H9 (cell line): ENCODE measurements at regions not wholly inside any gene's neighbourhood (a gene's known extent, or its start where the extent isn't known, plus 50 kb on each side); places are given as distances from the start of the nearest gene placed in this dataset.

Experiments
- DNase-seq: peaks from one replicate; pipeline ENCODE4 v3.0.0-alpha.2; 2017
- H2AFZ ChIP-seq: one replicate; pipeline ENCODE4 v1.6.1; 2013; ENCODE audit warnings: mild to moderate bottlenecking, low read length, control low read depth, moderate library complexity
- H2AK5ac ChIP-seq: 2 replicates; pipeline ENCODE4 v1.6.1; 2013; ENCODE audit warnings: low read length, control low read depth, mixed read lengths; ENCODE audit not compliant: insufficient read length
- H2BK120ac ChIP-seq: one replicate; pipeline ENCODE4 v1.6.1; 2013; ENCODE audit warnings: low read depth, mild to moderate bottlenecking, low read length, control low read depth, inconsistent platforms; ENCODE audit not compliant: poor library complexity, severe bottlenecking
- H2BK12ac ChIP-seq: 2 replicates; pipeline ENCODE4 v1.6.1; 2013; ENCODE audit warnings: low read length, control low read depth, mixed read lengths, low read depth; ENCODE audit not compliant: insufficient read length
- H2BK15ac ChIP-seq: 2 replicates; pipeline ENCODE4 v1.6.1; 2013; ENCODE audit warnings: low read depth, low read length, control low read depth
- H2BK20ac ChIP-seq: one replicate; pipeline ENCODE4 v1.6.1; 2013; ENCODE audit warnings: low read depth, mild to moderate bottlenecking, low read length, control low read depth, inconsistent platforms; ENCODE audit not compliant: poor library complexity, severe bottlenecking
- H2BK5ac ChIP-seq: 2 replicates; pipeline ENCODE4 v1.6.1; 2013; ENCODE audit warnings: low read length, control low read depth, mixed read lengths; ENCODE audit not compliant: insufficient read length
- H3K14ac ChIP-seq: 2 replicates; pipeline ENCODE4 v1.6.1; 2013; ENCODE audit warnings: low read length, control low read depth; ENCODE audit not compliant: insufficient read depth
- H3K18ac ChIP-seq: 2 replicates; pipeline ENCODE4 v1.6.1; 2013; ENCODE audit warnings: low read depth, mild to moderate bottlenecking, mixed read lengths, low read length, control low read depth; ENCODE audit not compliant: insufficient read length
- H3K23ac ChIP-seq: 2 replicates; pipeline ENCODE4 v1.6.1; 2013; ENCODE audit warnings: low read length, control low read depth, mixed read lengths, low read depth; ENCODE audit not compliant: insufficient read length
- H3K23me2 ChIP-seq: 2 replicates; pipeline ENCODE4 v1.6.1; 2013; ENCODE audit warnings: low read depth, mild to moderate bottlenecking, mixed read lengths, low read length, control low read depth; ENCODE audit not compliant: insufficient read length, poor library complexity, severe bottlenecking
- H3K27ac ChIP-seq: 2 replicates; pipeline ENCODE4 v1.5.1; 2013; ENCODE audit warnings: low read length, control low read depth, mixed read lengths, low read depth; ENCODE audit not compliant: insufficient read length
- H3K27me3 ChIP-seq: 2 replicates; pipeline ENCODE4 v1.6.1; 2013; ENCODE audit warnings: low read length, control low read depth, inconsistent platforms; ENCODE audit not compliant: insufficient read depth
- H3K4ac ChIP-seq: 2 replicates; pipeline ENCODE4 v1.6.1; 2013; ENCODE audit warnings: low read depth, mild to moderate bottlenecking, control low read depth, inconsistent platforms, low read length, moderate library complexity
- H3K4me1 ChIP-seq: 2 replicates; pipeline ENCODE4 v1.6.1; 2013; ENCODE audit warnings: low read length, control low read depth, inconsistent platforms; ENCODE audit not compliant: insufficient read depth
- H3K4me2 ChIP-seq: 2 replicates; pipeline ENCODE4 v1.6.1; 2013; ENCODE audit warnings: low read length, control low read depth, mixed read lengths; ENCODE audit not compliant: insufficient read length, insufficient read depth
- H3K56ac ChIP-seq: 2 replicates; pipeline ENCODE4 v1.6.1; 2013; ENCODE audit warnings: low read depth, mild to moderate bottlenecking, mixed read lengths, low read length, control low read depth; ENCODE audit not compliant: insufficient read length
- H3K79me1 ChIP-seq: 2 replicates; pipeline ENCODE4 v1.6.1; 2013; ENCODE audit warnings: low read depth, mild to moderate bottlenecking, moderate library complexity, low read length, control low read depth, inconsistent platforms; ENCODE audit not compliant: insufficient read depth, poor library complexity, severe bottlenecking
- H3K79me2 ChIP-seq: 2 replicates; pipeline ENCODE4 v1.6.1; 2013; ENCODE audit warnings: low read length, control low read depth, inconsistent platforms; ENCODE audit not compliant: insufficient read depth
- H3K9ac ChIP-seq: 2 replicates; pipeline ENCODE4 v1.6.1; 2013; ENCODE audit warnings: low read length, control low read depth, mixed read lengths; ENCODE audit not compliant: insufficient read length; ENCODE audit errors: extremely low read depth
- H3K9me3 ChIP-seq: one replicate; pipeline ENCODE4 v1.6.1; 2013; ENCODE audit warnings: low read depth, low read length, inconsistent platforms; ENCODE audit not compliant: control insufficient read depth
- H3T11ph ChIP-seq: one replicate; pipeline ENCODE4 v1.6.1; 2013; ENCODE audit warnings: mild to moderate bottlenecking, low read length, control low read depth, inconsistent platforms
- H4K20me1 ChIP-seq: one replicate; pipeline ENCODE4 v1.6.1; 2013; ENCODE audit not compliant: control insufficient read depth, insufficient read length, insufficient read depth
- H4K5ac ChIP-seq: 2 replicates; pipeline ENCODE4 v1.6.1; 2013; ENCODE audit warnings: low read depth, mild to moderate bottlenecking, mixed read lengths, low read length, control low read depth; ENCODE audit not compliant: insufficient read length
- H4K8ac ChIP-seq: replicated peaks from 2 replicates; pipeline ENCODE4 v1.6.1; 2013; ENCODE audit warnings: low read length, control low read depth, mixed read lengths, low read depth; ENCODE audit not compliant: insufficient read length
- H4K91ac ChIP-seq: 2 replicates; pipeline ENCODE4 v1.6.1; 2013; ENCODE audit warnings: low read depth, mild to moderate bottlenecking, moderate library complexity, mixed read lengths, low read length, control low read depth; ENCODE audit not compliant: insufficient read length
- H3K27ac Mint-ChIP-seq, 3 experiments: 2 replicates in 2 of 3; 3 replicates in 1 of 3; pipeline ENCODE4 v1.8.0; 2020 to 2021; ENCODE audit warnings: mixed read lengths in 3 of 3, mild to moderate bottlenecking in 1 of 3, moderate library complexity in 1 of 3
- H3K27me3 Mint-ChIP-seq: 2 replicates; pipeline ENCODE4 v1.8.0; 2021; ENCODE audit warnings: low read depth, mild to moderate bottlenecking, moderate library complexity, mixed read lengths
- H3K36me3 Mint-ChIP-seq, 3 experiments: 2 replicates in 2 of 3; 3 replicates in 1 of 3; pipeline ENCODE4 v1.8.0; 2020 to 2021; ENCODE audit warnings: low read depth in 3 of 3, mixed read lengths in 3 of 3; ENCODE audit not compliant: insufficient read depth in 1 of 3
- H3K4me1 Mint-ChIP-seq, 2 experiments: 2 replicates each; pipeline ENCODE4 v1.8.0; 2020; ENCODE audit warnings: mixed read lengths in 2 of 2
- H3K4me3 Mint-ChIP-seq, 2 experiments: 2 replicates in 1 of 2; 3 replicates in 1 of 2; pipeline ENCODE4 v1.8.0; 2020 to 2021; ENCODE audit warnings: mild to moderate bottlenecking in 2 of 2, mixed read lengths in 2 of 2, moderate library complexity in 1 of 2
- H3K9me3 Mint-ChIP-seq, 2 experiments: 2 replicates in 1 of 2; 3 replicates in 1 of 2; pipeline ENCODE4 v1.8.0; 2020; ENCODE audit warnings: mild to moderate bottlenecking in 2 of 2, mixed read lengths in 2 of 2, moderate library complexity in 1 of 2
- WGBS: extraction: QIAGEN DNeasy Blood & Tissue Kit; methylation state at CpG from one replicate; pipeline ENCODE4 v1.1.7; 2013; ENCODE audit warnings: missing lambda C conversion rate, low lambda C conversion rate, mixed read lengths; ENCODE audit not compliant: insufficient read length; ENCODE audit errors: extremely low coverage; 5-methylcytosine and 5-hydroxymethylcytosine counted together
- TF ChIP-seq, protein P1 (sequence below): fragments of 200-600 bp; sonication (generic); conservative IDR thresholded peaks from 3 replicates; pipeline ENCODE4 v1.8.0; 2021; ENCODE audit warnings: antibody characterized with exemption, mild to moderate bottlenecking

DNA sequence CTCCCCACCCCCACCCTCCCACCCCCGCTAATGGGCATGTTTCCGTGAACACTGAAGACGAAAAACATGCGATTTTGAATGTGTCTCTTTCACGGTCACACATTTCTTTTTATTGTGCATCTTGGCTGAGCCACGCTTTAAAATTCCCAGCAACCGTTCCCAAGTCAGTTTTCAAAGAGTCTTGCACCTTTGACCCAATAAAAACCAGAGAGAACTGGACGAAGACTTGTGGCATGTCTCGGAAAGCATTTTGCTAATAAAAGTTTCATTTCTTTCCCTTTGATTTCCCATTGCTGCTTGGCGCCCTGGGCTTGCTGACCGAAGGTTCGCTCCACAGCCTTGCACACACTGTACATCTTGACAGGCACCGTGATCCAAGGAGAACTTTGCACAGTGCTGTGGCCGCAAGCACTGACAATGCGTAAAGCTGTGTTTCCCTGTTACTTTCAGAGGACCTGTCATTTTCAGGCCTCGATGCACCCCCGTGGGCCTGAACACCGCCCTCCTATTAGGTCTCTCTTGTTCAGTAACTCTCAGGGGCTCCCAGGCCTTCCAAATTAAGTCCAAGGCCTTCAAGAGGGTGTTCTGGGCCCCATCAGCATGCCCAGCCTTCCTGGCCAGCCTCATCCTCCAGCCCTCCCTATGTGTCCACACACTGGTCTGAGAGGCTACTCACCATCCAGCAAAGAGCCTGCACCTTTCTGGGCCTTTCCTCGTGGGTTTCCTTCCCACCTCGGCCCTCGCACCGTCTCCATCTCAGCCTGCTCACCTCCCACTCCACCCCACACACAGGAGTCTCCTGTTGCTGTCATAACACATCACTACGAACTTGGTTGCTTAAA is 63.4 kb upstream of the DIO3 start:
- TF ChIP-seq, protein P1, sequence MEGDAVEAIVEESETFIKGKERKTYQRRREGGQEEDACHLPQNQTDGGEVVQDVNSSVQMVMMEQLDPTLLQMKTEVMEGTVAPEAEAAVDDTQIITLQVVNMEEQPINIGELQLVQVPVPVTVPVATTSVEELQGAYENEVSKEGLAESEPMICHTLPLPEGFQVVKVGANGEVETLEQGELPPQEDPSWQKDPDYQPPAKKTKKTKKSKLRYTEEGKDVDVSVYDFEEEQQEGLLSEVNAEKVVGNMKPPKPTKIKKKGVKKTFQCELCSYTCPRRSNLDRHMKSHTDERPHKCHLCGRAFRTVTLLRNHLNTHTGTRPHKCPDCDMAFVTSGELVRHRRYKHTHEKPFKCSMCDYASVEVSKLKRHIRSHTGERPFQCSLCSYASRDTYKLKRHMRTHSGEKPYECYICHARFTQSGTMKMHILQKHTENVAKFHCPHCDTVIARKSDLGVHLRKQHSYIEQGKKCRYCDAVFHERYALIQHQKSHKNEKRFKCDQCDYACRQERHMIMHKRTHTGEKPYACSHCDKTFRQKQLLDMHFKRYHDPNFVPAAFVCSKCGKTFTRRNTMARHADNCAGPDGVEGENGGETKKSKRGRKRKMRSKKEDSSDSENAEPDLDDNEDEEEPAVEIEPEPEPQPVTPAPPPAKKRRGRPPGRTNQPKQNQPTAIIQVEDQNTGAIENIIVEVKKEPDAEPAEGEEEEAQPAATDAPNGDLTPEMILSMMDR: no peak
- peaks cover 7% of the 10 kb centered on the region for H3K27me3 Mint-ChIP-seq

More for the DNA sequence above, 63.4 kb upstream of the DIO3 start:
- no peaks in the 10 kb centered on the region for H3K79me1 ChIP-seq
- no peak overlapping the region for H3K23ac ChIP-seq
- no peak overlapping the region for H3K14ac ChIP-seq
- peak overlapping the region in 1 of 3 experiments; percentile 53; a peak in 1 of 7 replicates for H3K27ac Mint-ChIP-seq
- no peak overlapping the region for H3K27ac ChIP-seq
- no peaks in the 10 kb centered on the region for H3K79me2 ChIP-seq
- H4K20me1 ChIP-seq: no peaks in the 10 kb centered on the region
- no peak overlapping the region for H2AK5ac ChIP-seq
- H2BK15ac ChIP-seq: no peak overlapping the region
- no peak overlapping the region for H3T11ph ChIP-seq
- H3K9ac ChIP-seq: no peak overlapping the region
- peaks cover 0 to 15% (median 2%) of the 10 kb centered on the region in 3 experiments; a peak in 5 of 7 replicates for H3K36me3 Mint-ChIP-seq
- H3K4me1 ChIP-seq: no peaks in the 10 kb centered on the region
- peaks cover 17 to 28% of the 10 kb centered on the region in 2 experiments for H3K4me1 Mint-ChIP-seq
- WGBS: no CpG with 5 or more reads among the region's 23 CpGs
- DNase-seq: peak; percentile 15
- no peak overlapping the region for H3K4ac ChIP-seq
- no peak overlapping the region for H4K91ac ChIP-seq
- H3K56ac ChIP-seq: no peak overlapping the region
- H3K4me2 ChIP-seq: no peak overlapping the region
- no peak overlapping the region for H2AFZ ChIP-seq
- no peaks in the 10 kb centered on the region for H3K23me2 ChIP-seq
- H2BK5ac ChIP-seq: no peak overlapping the region
- H2BK12ac ChIP-seq: no peak overlapping the region
- no peaks in the 10 kb centered on the region for H3K9me3 ChIP-seq
- peaks cover 7 to 13% of the 10 kb centered on the region in 2 experiments; a peak in 4 of 5 replicates for H3K9me3 Mint-ChIP-seq
- H2BK20ac ChIP-seq: no peak overlapping the region
- H4K5ac ChIP-seq: no peak overlapping the region
- no peak overlapping the region for H3K18ac ChIP-seq
- no peak overlapping the region for H4K8ac ChIP-seq
- no peak overlapping the region for H2BK120ac ChIP-seq
- no peak overlapping the region for H3K4me3 Mint-ChIP-seq
- H3K27me3 ChIP-seq: no peaks in the 10 kb centered on the region; the same call in 1 of the 2 replicates
